HG03039 (cell line): ENCODE measurements at regions not wholly inside any gene's neighbourhood (a gene's known extent, or its start where the extent isn't known, plus 50 kb on each side); places are given as distances from the start of the nearest gene placed in this dataset.
"Not testable (repeated sequence)": the region's sequence is repeated elsewhere in the genome, so short reads cannot be mapped to it uniquely, and the experiment has no call there.

Experiments used
- ATAC-seq: cut with Tn5 transposase; IDR thresholded peaks from one replicate; pipeline ENCODE4 v1.9.1; 2021; ENCODE audit warnings: mild to moderate bottlenecking, moderate library complexity; ENCODE audit not compliant: unreplicated experiment

DNA sequence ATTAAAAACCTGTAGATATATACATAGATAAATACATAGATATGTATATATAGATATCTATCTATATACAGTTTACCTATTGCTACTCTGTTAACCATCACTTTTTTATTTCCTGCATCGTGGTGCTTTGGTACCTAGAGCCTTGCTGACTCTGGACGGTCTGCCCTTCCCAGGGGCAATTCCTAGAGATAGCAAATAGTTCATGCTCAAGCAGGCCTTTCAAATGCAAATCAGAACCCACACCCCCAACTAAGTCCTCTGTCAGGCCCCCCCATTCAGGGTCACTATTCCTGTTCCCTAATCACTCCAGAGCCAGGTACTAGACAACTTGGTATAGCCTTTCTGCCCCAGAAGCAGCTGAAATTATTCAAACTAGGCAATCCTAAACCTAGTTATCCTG lies 273.5 kb upstream of the ADGRL3 start:
- no peak for ATAC-seq

DNA sequence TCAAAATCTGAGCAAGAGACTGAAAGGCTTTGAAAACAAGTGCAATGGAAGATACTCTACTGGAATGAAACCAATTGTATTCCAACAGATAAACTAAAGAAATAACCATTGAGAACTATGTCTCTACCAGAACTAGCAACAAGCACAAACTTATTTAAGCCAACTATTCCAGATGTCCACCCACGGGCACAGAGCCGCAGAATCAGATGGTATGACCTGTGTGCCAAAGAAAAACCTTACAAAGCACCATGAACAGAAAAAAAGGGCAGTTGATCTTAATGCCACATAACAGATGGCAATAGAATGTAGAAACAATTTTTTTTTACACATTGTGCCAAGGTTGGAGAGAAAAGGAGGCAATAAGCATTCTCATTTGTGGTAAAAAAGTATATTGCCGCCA lies 269.3 kb upstream of the ADGRL3 start:
- no peak for ATAC-seq

DNA sequence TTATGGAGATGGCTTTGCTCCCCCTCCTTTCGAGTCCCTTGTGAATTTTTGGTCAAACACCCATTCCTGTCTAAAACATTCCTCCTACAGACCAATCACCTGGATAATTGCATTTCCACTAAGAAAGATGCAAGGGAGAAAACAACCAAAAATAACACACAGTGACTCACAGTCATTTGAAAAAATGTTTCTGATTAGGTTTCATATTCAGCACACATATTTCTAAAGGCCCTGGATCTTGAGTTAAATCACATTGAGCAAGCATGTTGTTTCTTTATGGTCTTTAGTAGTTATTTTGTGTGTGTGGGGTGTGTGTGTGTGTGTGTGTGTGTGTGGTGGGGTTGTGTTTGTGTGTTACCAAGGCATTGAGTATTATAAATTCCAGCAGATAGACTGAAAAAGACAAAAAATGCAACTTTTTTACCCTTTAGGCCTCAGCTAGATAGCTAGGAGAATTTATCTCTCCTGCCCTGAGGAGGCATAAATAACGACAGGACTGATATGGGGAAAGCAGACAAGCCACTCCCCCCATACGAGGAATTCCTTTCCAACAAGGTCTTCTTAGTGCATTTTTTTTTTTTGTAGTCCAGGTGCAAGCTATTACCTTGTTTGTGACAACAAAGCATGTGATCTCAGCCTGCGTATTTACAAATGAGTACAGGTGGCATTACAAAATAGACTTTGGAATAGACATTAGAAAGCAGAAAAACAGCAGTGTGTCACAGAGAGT lies 265.4 kb upstream of the ADGRL3 start:
- ATAC-seq: no peak

DNA sequence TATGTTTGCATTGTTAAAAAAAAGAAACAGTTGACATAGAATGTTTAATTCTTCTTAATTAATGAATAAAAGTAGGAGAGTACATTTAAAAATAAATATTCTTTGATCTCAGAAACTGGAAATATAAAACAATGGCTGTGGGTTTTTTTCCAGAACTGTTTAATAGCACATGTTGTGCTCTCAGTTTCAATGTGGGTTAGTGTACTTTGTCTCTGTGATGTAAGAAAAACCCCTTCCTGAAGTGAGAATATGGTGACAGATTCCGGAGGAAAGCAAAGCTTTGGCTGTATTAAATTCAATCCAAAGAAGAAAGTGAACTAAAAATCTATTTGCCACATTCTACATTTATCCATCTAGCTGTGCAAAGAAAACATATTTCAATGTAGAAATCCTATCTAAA lies 261.9 kb upstream of the ADGRL3 start:
- ATAC-seq: no peak

DNA sequence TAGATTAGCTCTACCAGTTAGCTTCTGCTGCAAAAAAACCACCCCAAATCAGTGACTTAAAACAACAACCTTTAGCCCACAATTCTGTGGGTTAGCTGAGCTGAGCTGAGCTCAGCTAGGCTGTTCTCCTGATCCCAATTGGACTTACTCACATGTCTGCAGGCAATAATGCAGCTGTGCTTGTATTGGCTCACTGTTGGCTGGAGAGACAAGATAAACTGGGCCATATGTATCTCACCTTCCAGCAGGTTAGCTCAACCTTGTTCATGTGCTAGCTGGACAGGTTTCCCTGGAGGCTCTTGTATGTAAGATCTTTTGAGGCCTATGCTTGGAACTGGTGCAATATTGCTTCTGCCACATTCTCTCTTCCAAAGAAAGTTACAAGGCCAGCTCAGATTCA lies 261.5 kb upstream of the ADGRL3 start:
- ATAC-seq: no peak

DNA sequence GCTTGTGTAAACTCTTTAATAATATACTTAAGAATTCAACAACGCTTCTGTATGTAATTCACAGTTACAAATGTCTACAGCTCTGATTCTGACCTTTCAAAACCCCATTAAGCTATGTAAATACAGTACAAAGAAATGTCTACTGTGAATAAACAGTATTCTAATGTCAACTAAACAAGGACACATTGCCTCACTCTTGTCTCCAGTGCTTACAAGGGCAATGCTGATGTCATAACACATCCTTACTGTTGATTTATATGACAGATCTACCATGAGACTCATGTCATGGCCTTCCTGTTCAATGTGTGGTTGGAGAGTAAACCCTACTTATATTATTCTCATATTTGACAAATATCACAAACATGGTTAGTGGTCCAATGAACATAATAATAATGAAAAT lies 256.1 kb upstream of the ADGRL3 start:
- no peak for ATAC-seq

DNA sequence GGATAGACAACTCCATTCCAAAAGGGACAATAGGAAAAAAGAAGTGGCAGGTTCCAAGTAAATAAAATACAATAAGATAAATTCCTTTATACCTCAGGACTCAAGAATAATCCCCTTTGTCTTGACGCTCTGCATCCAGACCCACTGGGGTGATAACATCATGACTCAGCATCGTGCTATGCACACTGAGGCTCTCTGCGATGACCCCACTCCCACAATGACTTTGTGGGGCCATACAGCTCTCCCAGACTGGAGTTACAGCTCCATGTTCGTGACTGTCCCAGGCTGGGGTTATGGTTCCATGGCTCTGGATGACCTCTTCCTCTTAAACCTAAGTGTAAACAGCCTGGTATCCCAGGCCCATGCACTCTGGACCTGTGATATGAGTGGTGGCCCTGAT lies 254.5 kb upstream of the ADGRL3 start:
- ATAC-seq: no peak

DNA sequence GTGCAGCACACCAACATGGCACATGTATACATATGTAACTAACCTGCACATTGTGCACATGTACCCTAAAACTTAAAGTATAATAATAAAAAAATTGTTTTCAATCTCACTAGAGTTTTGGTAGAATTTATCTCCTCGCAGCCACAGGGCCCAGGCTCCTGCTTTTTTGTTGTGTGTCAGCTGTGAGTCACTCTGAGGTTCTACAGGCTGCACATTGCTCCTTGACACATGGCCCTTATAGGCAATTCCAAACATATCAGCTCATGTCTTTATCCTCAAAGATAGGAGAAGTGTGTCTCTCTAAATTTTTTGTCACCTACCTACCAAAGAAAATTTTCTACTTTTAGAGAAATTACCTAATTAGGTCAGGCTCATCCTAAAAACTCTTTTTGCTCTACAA lies 252.1 kb upstream of the ADGRL3 start:
- ATAC-seq: no peak

DNA sequence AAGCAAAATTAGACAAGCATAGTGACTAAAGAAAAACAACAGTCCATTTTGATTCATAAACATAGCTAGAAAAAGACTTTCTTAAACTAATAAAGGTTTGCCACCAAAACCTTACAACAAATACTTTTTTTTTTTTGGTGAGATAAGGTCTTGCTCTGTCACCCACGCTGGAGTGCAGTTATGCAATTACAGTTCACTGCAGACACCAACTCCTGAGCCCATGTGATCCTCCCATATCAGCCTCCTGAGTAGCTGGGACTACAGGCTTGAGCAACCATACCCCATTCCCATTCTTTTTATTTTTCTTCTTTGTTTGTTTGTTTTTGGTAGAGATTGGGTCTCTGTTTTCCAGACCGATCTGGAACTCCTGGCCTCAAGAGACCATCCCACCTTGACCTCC lies 247.2 kb upstream of the ADGRL3 start:
- no peak for ATAC-seq

DNA sequence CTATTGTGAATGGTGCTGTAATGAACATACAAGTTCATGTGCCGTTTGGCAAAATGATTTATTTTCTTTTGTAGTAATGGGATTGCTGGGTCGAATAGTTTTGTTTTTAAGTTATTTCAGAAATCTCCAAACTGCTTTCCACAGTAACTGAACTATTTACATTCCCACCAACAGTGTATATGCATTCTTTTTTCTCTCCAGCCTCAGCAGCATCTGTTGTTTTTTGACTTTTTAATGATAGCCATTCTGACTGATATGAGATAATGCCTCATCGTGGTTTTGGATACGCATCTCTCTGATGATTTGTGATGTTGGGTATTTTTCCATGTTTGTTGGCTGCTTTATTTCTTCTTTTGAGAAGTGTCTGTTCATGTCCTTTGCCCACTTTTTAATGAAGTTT lies 246.3 kb upstream of the ADGRL3 start:
- ATAC-seq: no peak

DNA sequence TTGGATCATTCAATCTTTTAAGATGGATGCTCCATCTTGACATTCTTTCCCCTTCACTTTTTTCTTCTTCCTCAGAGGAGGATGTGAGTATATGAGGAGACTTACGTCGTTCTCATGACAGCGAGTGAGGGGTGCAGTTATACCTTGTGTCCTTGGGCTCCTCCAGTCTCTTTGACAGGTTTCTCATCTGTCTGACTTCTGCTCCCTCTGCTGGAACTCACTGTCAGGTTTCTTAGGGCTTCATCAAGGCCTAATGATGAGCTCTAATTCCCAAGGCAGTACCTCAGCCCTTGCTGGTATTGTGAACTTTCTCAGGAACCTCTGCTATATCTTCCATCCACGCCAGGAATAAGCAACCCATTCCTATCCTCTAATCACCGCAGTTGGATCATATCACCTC lies 237.8 kb upstream of the ADGRL3 start:
- ATAC-seq: no peak

DNA sequence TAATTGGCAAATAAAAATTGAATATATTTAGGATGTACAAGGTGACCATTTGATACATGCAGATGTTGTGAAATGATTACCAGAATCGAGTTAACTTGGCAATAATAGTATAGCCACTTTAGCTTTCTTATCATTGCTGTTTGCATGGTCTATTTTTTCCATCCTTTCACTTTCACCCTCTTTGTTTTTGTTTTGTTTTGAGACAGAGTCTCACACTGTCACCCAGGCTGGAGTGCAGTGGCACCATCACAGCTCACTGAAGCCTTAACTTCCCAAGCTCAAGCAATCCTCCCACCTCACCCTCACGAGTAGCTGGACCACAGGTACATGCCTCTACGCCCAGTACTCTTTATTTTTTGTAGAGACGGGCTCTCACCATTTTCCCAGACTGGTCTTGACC lies 218.6 kb upstream of the ADGRL3 start:
- ATAC-seq: no peak

DNA sequence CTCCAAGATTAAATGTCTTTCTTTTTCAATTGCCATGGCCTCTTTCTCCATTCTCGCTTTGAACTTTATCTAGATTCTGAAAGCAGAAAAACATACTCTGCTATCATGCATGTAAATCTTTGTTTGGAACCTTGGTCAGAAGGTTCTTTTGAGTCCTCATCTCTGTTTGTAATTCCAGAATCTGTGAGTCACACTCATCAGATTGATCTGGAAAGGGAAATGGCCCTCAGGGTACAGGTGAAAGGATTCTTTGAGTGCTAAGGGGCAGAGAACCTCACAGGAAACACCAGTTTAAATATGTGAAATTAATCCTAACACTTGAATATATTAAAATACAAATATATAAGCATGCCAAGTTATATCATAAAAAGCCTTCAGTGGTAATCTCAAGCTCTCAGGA lies 211.0 kb upstream of the ADGRL3 start:
- no peak for ATAC-seq

DNA sequence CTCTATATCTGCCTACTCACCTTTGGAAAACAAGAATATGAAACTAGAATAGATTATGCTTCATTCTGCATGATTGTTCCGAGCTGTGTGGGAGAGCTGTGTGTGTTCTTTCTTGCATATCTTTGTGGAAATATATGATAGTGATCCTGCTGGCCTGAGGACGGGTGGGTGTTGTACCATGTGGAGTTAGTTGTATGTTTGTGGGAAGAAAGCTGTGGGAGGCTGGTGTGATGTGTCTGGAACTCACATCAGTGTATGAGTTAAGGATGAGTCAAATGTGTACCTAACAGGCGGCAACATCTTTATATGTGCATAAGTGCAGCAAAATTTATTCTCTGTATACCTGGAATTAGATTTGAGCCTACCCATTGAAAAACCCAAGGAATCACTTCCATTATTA lies 208.1 kb upstream of the ADGRL3 start:
- ATAC-seq: no peak

DNA sequence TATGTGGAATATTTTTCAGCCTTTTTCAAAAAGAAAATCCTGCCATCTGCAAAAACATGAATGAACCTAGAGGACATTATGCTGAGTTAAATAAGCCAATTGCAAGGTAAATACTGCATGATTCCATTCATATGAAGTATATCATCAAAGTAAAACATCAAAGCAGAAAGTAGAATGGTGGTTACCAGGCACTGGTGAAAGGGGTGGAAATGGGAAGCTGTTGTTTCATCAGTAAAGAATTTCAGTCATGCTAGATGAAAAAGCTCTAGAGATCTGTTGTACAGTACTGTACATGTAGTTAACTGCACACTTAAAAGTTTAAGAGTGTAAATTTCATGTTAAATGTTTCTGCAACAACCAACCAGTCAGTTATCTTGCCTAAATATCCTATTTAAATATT lies 196.8 kb upstream of the ADGRL3 start:
- ATAC-seq: no peak

DNA sequence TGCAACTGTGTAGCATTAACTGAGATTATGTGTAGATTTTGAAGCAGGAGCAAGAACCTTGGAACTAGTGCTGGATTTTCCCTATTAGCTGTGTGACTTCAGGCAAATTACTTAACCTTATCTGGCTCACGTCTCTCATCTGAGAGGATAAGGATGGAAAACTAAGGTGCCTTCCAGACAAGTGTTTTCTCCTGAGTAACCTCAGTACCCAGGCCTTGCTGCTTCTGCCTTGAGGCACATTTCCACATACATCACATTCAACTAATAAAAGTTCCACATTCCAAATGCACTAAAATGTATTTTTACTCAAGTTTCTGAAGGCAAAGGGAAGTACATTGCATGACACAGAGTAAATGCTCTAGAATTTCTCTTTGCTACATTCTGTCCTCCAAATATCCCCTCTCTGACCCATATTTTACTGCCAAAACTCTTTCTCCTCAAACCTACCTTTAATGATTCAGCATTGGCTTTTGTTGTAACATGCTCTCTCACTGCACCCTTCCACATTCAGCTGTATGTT lies 195.4 kb upstream of the ADGRL3 start:
- ATAC-seq: no peak

DNA sequence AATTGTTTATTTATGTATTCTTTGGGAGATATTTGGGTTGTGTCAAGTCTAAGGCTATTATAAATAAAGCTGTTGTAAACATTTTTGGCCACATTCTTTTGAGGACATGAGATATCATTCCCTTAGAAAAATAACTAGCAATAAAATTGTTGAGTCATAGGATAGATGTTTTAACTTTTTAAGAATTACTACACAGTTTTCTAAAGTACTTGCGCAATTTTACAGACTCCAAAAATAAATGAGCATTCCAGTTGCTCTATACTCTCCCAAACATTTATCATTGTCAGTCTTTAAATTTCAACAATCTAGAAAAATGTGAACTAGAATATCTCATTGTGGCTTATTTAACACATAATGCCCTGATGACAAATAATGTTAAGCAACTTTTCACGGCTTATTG lies 189.1 kb upstream of the ADGRL3 start:
- no peak for ATAC-seq

DNA sequence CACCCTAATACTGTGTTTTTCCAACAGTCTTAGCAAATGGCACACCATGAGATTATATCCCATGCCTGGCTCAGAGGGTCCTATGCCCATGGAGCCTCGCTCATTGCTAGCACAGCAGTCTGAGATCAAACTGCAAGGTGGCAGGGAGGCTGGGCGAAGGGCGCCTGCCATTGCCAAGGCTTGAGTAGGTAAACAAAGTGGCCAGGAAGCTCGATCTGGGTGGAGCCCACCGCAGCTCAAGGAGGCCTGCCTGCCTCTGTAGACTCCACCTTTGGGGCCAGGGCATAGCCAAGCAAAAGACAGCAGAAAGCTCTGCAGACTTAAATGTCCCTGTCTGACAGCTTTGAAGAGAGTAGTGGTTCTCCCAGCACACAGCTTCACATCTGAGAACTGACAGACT lies 188.2 kb upstream of the ADGRL3 start:
- not testable (repeated sequence) for ATAC-seq

DNA sequence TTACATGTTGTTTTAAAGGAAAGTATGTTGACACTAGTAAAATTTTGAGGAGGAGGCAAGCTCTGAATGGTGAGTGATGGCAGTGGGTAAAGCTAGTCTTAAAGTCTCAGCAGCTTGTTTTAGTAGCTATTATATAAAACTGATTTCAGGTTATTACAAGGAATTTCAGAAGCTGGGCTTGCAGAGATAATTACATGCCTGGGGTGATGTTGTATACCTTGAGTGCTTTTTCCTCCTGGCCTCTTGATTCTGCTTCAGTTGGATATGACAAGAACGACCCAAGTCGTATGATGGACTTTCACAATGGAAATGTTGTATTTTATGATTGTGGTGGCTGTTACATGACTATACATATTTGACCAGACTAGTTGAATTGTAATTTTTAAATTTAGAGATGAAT lies 175.5 kb upstream of the ADGRL3 start:
- ATAC-seq: no peak

DNA sequence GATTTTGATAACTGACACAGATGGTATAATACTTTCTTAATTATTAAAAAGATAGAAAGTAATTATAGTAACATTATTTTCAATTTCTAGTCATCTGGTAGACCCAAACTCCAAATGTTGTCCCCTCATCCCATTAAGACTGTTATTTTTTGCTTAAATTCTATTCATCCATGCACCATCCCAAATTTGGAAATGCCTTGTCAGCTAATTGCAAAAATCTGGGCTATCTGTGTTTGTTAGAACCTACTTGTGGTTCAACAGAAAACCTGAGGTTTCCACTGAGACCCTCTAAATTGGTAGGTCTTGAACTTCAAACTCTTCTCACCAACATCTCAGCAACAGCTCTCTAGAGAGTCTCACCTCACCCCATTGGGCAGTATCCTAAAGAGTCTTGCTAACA lies 172.2 kb upstream of the ADGRL3 start:
- no peak for ATAC-seq

DNA sequence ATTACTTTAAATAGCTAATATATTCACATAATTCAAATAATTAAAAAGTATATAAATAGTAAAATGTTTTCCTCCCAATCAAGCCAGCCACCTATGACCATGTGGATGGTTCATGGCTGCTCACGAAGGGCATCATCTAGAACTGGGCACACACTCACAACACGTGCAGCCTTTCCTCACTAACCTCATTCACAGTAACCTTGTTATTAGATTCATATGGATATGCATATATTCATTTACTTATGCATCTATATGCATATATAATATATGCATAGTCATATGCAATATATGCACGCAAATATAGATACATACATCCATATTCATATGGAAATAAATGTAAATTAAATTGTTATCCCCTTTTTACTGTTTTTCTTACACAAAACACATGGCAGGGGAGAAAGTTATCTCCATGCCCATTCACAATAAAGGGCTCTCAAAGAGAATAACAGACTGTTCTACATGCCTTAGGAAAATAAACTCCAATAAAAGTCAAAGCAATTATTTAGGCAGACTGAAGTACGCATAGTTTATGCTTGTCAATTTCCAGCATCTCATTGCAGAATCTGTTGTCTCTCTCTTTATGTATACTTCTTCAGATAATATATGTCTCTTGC lies 163.9 kb upstream of the ADGRL3 start:
- no peak for ATAC-seq

DNA sequence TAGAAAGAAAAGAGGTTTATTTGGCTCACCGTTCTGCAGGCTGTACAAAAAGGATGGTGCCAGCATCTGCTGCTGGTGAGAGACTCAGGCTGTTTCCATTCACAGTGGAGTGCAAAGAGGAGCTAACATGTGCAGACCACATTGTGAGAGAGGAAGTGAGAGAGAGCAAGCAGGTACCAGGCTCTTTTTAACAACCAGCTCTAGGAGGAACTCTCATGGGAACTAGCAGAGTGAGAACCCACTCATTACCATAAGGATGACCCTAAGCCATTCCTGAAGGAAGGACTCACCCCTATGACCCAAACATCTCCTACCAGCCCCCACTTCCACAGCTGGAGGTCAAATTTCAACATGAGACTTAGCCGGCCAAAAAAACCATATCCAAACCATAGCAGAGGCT lies 158.6 kb upstream of the ADGRL3 start:
- no peak for ATAC-seq

DNA sequence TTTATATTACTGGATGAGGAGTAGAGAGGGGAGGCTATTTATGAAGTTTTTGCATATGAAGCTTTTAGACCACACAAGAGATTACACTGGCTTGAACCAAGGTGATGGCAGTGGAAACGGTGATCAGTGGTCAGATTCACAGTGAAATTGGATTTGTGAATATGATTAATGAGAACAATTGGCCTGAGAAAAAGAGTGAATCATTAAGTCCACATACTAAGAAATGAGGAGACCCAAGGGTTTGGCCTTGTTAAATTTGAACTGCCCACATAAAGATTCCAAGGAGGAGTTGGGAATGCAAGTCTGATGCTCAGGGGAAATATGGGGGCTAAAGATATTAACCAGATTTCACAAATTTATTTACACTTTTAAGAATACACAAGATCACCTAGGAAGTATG lies 155.3 kb upstream of the ADGRL3 start:
- no peak for ATAC-seq
